ENCODE measurements at regions not wholly inside any gene's neighbourhood (a gene's known extent, or its start where the extent isn't known, plus 50 kb on each side); places are given as distances from the start of the nearest gene placed in this dataset.
A peak's percentile ranks its signal among the peaks of the same experiment; 100 is the strongest.

DNA sequence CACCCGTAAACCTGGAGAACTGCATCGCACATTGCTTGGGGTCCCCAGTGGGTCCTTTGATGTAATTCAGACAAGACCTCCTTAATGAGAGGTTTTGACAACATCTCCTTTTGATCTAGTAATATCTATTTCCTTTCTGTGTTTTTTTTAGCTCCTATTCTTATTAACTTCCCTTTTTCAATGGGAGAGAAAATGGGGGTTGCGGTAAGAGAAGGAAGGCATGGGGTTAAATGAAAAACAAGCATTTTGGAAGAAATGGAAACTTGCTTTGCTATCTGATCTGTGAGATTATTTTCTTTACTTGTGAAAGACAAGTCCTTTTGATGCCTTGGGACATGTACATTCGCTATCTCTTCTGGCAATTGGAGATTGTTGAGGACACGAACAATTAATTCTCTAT, 418.6 kb upstream of the MAN1A1 start:
- Mint-ChIP-seq H3K9me3 (peaks cover 52% of the 10 kb centered on the region), H3K27ac (no peak overlapping the region), H3K27me3 (ENCODE audit: low read depth) (no peaks in the 10 kb centered on the region), H3K4me3 (no peak overlapping the region), H3K36me3 (peaks cover 12% of the 10 kb centered on the region), H3K4me1 (peaks cover 8% of the 10 kb centered on the region)
- TF ChIP-seq ATF1 (CRISPR knock-in tag; IDR thresholded peaks at IDR 0.05): no peak
- TF ChIP-seq, protein P1, sequence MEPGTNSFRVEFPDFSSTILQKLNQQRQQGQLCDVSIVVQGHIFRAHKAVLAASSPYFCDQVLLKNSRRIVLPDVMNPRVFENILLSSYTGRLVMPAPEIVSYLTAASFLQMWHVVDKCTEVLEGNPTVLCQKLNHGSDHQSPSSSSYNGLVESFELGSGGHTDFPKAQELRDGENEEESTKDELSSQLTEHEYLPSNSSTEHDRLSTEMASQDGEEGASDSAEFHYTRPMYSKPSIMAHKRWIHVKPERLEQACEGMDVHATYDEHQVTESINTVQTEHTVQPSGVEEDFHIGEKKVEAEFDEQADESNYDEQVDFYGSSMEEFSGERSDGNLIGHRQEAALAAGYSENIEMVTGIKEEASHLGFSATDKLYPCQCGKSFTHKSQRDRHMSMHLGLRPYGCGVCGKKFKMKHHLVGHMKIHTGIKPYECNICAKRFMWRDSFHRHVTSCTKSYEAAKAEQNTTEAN (CRISPR knock-in tag; IDR thresholded peaks at IDR 0.05): no peak
- no peak for DNase-seq (ENCODE audit: low spot score)
- POLR2A ChIA-PET: no interaction called here
- CTCF ChIA-PET: no interaction called here
- no peak for ATAC-seq

DNA sequence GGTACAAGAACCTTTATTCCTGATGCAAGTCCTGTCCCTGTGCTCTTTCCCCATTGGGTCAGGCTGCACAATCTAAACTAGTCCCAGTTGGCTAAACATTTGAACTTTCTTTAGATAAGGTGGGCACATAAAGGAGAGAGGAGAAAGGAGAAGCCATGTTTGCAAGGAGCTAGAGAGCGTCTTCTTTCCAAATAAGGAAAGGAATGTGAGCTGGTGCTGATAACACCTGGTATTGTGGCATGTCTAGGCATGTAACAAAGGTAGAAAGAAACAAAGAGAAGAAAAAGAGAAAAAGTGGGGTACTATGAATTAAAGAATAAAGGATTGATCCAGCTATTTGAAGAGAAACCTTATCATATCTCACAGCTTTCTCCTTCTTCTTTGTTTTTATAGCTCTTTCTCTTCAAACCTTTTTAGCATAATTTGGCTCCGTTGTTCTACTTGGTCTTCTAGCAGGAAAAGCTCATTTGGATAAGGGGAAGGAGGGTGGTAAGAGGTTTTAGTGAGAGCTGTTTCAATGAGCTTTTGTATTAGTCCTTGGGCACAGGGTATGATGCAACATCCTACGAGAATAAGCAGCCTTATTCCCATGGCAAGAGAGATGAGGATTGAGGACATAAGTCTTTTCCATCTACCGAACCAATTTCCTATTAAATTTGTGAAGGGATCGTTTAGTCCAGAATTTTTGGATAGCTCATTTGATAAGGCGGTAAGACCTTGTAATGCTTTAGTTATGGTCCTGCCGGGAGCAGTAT, 415.5 kb upstream of the MAN1A1 start:
- POLR2A ChIA-PET: no interaction called here

DNA sequence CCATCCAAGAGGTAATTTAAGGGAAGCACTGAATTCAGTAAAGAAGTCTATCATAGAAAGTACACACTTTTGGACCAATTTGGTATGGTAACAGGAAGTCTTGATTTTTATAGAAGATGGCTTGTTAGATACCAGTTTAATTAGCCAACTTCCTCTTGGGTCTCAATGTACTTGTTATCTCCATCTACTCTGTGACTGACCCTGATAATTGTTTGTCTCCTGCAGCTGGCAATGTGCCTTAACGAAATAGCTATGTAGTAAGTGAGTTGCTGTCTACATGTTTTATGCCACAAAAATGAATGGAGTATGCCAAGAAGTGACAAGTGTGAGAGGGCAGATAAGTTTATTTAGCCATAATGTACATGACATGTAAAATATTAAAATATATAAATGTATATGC, 410.5 kb upstream of the MAN1A1 start:
- DNase-seq (ENCODE audit: low spot score) (no peak), ATAC-seq (no peak)
- POLR2A ChIA-PET: no interaction called here
- Mint-ChIP-seq H3K9me3 (peaks cover 10% of the 10 kb centered on the region), H3K27me3 (ENCODE audit: low read depth) (no peaks in the 10 kb centered on the region), H3K4me1 (peaks cover 4% of the 10 kb centered on the region), H3K27ac (no peak overlapping the region), H3K4me3 (no peak overlapping the region), H3K36me3 (peaks cover under 1% of the 10 kb centered on the region; the same call in 1 of the 2 replicates)
- TF ChIP-seq ZBTB21 (CRISPR knock-in tag; IDR thresholded peaks at IDR 0.05; ENCODE audit: borderline replicate concordance) (no peak), NR2C2 (CRISPR knock-in tag; IDR thresholded peaks at IDR 0.05) (no peak)
- CTCF ChIA-PET: no interaction called here

More for the DNA sequence above, 415.5 kb upstream of the MAN1A1 start:
- TF ChIP-seq TP53 (CRISPR knock-in tag; IDR thresholded peaks at IDR 0.05): no peak
- TF ChIP-seq JUN (CRISPR knock-in tag; IDR thresholded peaks at IDR 0.05): no peak
- TF ChIP-seq NFYB (CRISPR knock-in tag; conservative IDR thresholded peaks at IDR 0.05; ENCODE audit: low read depth): no peak
- TF ChIP-seq, protein P2, sequence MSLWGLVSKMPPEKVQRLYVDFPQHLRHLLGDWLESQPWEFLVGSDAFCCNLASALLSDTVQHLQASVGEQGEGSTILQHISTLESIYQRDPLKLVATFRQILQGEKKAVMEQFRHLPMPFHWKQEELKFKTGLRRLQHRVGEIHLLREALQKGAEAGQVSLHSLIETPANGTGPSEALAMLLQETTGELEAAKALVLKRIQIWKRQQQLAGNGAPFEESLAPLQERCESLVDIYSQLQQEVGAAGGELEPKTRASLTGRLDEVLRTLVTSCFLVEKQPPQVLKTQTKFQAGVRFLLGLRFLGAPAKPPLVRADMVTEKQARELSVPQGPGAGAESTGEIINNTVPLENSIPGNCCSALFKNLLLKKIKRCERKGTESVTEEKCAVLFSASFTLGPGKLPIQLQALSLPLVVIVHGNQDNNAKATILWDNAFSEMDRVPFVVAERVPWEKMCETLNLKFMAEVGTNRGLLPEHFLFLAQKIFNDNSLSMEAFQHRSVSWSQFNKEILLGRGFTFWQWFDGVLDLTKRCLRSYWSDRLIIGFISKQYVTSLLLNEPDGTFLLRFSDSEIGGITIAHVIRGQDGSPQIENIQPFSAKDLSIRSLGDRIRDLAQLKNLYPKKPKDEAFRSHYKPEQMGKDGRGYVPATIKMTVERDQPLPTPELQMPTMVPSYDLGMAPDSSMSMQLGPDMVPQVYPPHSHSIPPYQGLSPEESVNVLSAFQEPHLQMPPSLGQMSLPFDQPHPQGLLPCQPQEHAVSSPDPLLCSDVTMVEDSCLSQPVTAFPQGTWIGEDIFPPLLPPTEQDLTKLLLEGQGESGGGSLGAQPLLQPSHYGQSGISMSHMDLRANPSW (CRISPR knock-in tag; conservative IDR thresholded peaks at IDR 0.05; ENCODE audit: low read depth): no peak
- DNase-seq (ENCODE audit: low spot score) (no peak), ATAC-seq (peak; percentile 74)
- peaks cover 41% of the 10 kb centered on the region for H3K9me3 Mint-ChIP-seq
- H3K27ac Mint-ChIP-seq: peak overlapping the region; percentile 57; the same call in 1 of the 2 replicates
- CTCF ChIA-PET: interaction anchor here (0.9 kb wide), 1 partner anchor 215 kb away, joined by 3 read pairs; no protein-coding TSS in a partner anchor
- no peaks in the 10 kb centered on the region for H3K27me3 Mint-ChIP-seq (ENCODE audit: low read depth)
- H3K4me3 Mint-ChIP-seq: no peak overlapping the region
- peaks cover 5% of the 10 kb centered on the region for H3K36me3 Mint-ChIP-seq
- H3K4me1 Mint-ChIP-seq: peaks cover 8% of the 10 kb centered on the region

DNA sequence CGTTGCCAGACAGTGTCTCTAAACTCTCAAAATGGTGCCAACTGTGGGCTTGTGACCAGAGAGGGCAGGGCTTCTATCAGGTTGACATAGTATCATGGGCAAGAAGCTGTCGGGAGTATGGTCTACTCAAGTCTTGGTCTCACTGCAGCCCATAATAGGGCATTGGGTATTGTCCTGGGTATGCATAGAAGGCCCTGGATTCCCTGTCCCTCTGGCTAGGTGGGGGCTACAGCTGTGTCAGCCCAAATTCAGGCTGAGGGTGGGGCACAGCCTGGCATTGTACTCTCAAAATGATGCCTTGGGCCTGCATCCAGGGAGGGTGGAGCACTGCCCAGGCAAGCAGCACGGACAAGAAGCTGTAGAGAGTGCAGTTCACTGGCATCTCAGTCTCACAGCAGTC, 408.8 kb upstream of the MAN1A1 start:
- ATAC-seq: no peak
- H3K4me3 Mint-ChIP-seq: no peak overlapping the region
- H3K9me3 Mint-ChIP-seq: no peaks in the 10 kb centered on the region
- no peak for DNase-seq (ENCODE audit: low spot score)
- no peaks in the 10 kb centered on the region for H3K36me3 Mint-ChIP-seq
- H3K27ac Mint-ChIP-seq: no peak overlapping the region
- CTCF ChIA-PET: no interaction called here
- POLR2A ChIA-PET: no interaction called here
- no peaks in the 10 kb centered on the region for H3K27me3 Mint-ChIP-seq (ENCODE audit: low read depth)
- no peaks in the 10 kb centered on the region for H3K4me1 Mint-ChIP-seq
- TF ChIP-seq CREB1 (CRISPR knock-in tag; IDR thresholded peaks at IDR 0.05): no peak
- TF ChIP-seq, protein P3, sequence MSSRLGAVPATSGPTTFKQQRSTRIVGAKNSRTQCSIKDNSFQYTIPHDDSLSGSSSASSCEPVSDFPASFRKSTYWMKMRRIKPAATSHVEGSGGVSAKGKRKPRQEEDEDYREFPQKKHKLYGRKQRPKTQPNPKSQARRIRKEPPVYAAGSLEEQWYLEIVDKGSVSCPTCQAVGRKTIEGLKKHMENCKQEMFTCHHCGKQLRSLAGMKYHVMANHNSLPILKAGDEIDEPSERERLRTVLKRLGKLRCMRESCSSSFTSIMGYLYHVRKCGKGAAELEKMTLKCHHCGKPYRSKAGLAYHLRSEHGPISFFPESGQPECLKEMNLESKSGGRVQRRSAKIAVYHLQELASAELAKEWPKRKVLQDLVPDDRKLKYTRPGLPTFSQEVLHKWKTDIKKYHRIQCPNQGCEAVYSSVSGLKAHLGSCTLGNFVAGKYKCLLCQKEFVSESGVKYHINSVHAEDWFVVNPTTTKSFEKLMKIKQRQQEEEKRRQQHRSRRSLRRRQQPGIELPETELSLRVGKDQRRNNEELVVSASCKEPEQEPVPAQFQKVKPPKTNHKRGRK (CRISPR knock-in tag; IDR thresholded peaks at IDR 0.05; ENCODE audit: borderline replicate concordance): no peak
- TF ChIP-seq, protein P4, sequence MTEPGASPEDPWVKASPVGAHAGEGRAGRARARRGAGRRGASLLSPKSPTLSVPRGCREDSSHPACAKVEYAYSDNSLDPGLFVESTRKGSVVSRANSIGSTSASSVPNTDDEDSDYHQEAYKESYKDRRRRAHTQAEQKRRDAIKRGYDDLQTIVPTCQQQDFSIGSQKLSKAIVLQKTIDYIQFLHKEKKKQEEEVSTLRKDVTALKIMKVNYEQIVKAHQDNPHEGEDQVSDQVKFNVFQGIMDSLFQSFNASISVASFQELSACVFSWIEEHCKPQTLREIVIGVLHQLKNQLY (CRISPR knock-in tag; IDR thresholded peaks at IDR 0.05): no peak
- TF ChIP-seq, protein P5, sequence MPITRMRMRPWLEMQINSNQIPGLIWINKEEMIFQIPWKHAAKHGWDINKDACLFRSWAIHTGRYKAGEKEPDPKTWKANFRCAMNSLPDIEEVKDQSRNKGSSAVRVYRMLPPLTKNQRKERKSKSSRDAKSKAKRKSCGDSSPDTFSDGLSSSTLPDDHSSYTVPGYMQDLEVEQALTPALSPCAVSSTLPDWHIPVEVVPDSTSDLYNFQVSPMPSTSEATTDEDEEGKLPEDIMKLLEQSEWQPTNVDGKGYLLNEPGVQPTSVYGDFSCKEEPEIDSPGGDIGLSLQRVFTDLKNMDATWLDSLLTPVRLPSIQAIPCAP (CRISPR knock-in tag; IDR thresholded peaks at IDR 0.05): no peak
- TF ChIP-seq, protein P6, sequence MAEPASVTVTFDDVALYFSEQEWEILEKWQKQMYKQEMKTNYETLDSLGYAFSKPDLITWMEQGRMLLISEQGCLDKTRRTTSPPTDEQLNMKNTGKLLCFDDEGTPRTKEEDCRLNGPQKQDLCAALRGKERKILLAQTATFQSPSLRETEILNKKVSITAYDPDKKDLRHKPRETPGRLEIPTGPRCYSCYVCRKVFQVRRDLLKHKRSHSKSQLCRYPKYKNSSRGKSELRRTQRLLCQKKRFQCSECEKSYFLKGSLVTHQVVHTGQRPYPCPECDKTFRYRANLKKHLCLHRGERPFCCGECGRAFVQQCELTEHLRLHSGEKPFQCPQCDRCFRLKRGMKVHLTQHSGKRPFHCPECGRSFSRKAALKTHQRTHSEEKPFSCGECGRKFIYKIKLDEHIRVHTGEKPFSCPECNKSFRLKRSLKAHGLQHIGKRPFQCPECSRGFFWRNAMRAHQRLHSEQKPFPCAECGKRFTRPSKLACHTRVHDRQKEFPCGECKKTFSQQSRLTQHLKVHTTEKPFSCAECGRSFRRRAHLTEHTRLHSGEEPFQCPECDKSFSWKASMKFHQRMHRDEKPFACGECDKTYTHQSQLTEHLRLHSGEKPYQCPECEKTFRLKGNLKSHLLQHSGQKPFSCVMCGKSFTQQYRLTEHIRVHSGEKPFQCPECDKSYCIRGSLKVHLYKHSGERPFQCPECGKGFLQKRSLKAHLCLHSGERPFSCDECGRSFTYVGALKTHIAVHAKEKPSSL (CRISPR knock-in tag; conservative IDR thresholded peaks at IDR 0.05): no peak
- TF ChIP-seq TEAD4 (CRISPR knock-in tag; IDR thresholded peaks at IDR 0.05): no peak
- TF ChIP-seq, protein P7, sequence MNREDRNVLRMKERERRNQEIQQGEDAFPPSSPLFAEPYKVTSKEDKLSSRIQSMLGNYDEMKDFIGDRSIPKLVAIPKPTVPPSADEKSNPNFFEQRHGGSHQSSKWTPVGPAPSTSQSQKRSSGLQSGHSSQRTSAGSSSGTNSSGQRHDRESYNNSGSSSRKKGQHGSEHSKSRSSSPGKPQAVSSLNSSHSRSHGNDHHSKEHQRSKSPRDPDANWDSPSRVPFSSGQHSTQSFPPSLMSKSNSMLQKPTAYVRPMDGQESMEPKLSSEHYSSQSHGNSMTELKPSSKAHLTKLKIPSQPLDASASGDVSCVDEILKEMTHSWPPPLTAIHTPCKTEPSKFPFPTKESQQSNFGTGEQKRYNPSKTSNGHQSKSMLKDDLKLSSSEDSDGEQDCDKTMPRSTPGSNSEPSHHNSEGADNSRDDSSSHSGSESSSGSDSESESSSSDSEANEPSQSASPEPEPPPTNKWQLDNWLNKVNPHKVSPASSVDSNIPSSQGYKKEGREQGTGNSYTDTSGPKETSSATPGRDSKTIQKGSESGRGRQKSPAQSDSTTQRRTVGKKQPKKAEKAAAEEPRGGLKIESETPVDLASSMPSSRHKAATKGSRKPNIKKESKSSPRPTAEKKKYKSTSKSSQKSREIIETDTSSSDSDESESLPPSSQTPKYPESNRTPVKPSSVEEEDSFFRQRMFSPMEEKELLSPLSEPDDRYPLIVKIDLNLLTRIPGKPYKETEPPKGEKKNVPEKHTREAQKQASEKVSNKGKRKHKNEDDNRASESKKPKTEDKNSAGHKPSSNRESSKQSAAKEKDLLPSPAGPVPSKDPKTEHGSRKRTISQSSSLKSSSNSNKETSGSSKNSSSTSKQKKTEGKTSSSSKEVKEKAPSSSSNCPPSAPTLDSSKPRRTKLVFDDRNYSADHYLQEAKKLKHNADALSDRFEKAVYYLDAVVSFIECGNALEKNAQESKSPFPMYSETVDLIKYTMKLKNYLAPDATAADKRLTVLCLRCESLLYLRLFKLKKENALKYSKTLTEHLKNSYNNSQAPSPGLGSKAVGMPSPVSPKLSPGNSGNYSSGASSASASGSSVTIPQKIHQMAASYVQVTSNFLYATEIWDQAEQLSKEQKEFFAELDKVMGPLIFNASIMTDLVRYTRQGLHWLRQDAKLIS (CRISPR knock-in tag; IDR thresholded peaks at IDR 0.05; ENCODE audit: borderline replicate concordance): no peak
